CD14-positive monocyte (primary cell): ENCODE measurements at regions not wholly inside any gene's neighbourhood (a gene's known extent, or its start where the extent isn't known, plus 50 kb on each side); places are given as distances from the start of the nearest gene placed in this dataset.

Experiments
- DNase-seq, 3 donors: peaks; one replicate each; pipeline ENCODE4 v3.0.0-alpha.2; 2011 to 2022
- H2AFZ ChIP-seq: 2 replicates; pipeline ENCODE4 v1.6.0; 2012; ENCODE audit warnings: mild to moderate bottlenecking, low read depth, low read length, inconsistent platforms; ENCODE audit not compliant: insufficient read depth, poor library complexity, severe bottlenecking
- H3K27ac ChIP-seq, 2 donors: 1 replicate in 1 of 2; 2 replicates in 1 of 2; pipeline ENCODE4 v1.5.1; 2012 to 2013; ENCODE audit warnings: low read length in 2 of 2, control low read depth in 1 of 2, inconsistent platforms in 1 of 2, low read depth in 1 of 2, mild to moderate bottlenecking in 1 of 2
- H3K27me3 ChIP-seq, 2 donors: one replicate each; pipeline versions ENCODE4 v1.6.0 to v1.6.1; 2011 to 2013; ENCODE audit warnings: low read length in 2 of 2; ENCODE audit not compliant: control insufficient read depth in 2 of 2, insufficient read depth in 2 of 2
- H3K36me3 ChIP-seq, 2 donors: replicated peaks in 1 of 2; 1 replicate in 1 of 2; 2 replicates in 1 of 2; pipeline versions ENCODE4 v1.5.1 to v1.6.1; 2012 to 2013; ENCODE audit warnings: low read length in 2 of 2, control low read depth in 1 of 2, inconsistent platforms in 1 of 2, mild to moderate bottlenecking in 1 of 2; ENCODE audit not compliant: insufficient read depth in 2 of 2, control insufficient read depth in 1 of 2
- H3K4me1 ChIP-seq, 2 donors: 1 replicate in 1 of 2; 2 replicates in 1 of 2; pipeline versions ENCODE4 v1.5.1 to v1.6.1; 2012 to 2013; ENCODE audit warnings: low read length in 2 of 2, control low read depth in 1 of 2, inconsistent platforms in 1 of 2, mild to moderate bottlenecking in 1 of 2, moderate library complexity in 1 of 2; ENCODE audit not compliant: insufficient read depth in 2 of 2, control insufficient read depth in 1 of 2
- H3K4me2 ChIP-seq: replicated peaks from 2 replicates; pipeline ENCODE3; 2012; ENCODE audit warnings: low read length, moderate library complexity, mild to moderate bottlenecking; ENCODE audit not compliant: poor library complexity, severe bottlenecking; ENCODE audit errors: extremely low read depth
- H3K4me3 ChIP-seq, 3 experiments: fragments of 200-600 bp in 1 of 3; sonication (generic) in 1 of 3; replicated peaks in 1 of 3; 1 replicate in 2 of 3; 2 replicates in 1 of 3; pipeline ENCODE4 v1.5.1; 2011 to 2013; ENCODE audit warnings: low read length in 3 of 3, mild to moderate bottlenecking in 3 of 3, control low read depth in 2 of 3, low read depth in 2 of 3, inconsistent platforms in 1 of 3, moderate library complexity in 1 of 3
- H3K79me2 ChIP-seq: 2 replicates; pipeline ENCODE4 v1.6.0; 2012; ENCODE audit warnings: mild to moderate bottlenecking, control low read depth, inconsistent platforms, low read length, moderate library complexity; ENCODE audit not compliant: insufficient read depth
- H3K9ac ChIP-seq: 2 replicates; pipeline ENCODE4 v1.6.0; 2017; ENCODE audit warnings: low read length, mild to moderate bottlenecking; ENCODE audit not compliant: insufficient read depth, poor library complexity, severe bottlenecking
- H3K9me3 ChIP-seq, 2 donors: replicated peaks in 1 of 2; 1 replicate in 1 of 2; 2 replicates in 1 of 2; pipeline versions ENCODE4 v1.5.1 to v1.6.1; 2012 to 2013; ENCODE audit warnings: low read length in 2 of 2, control low read depth in 1 of 2; ENCODE audit not compliant: control insufficient read depth in 1 of 2, insufficient read depth in 1 of 2
- H4K20me1 ChIP-seq: 2 replicates; pipeline ENCODE4 v1.6.0; 2012; ENCODE audit warnings: mild to moderate bottlenecking, low read length, control low read depth, moderate library complexity; ENCODE audit not compliant: insufficient read depth
- H3K27ac Mint-ChIP-seq, 7 donors: one replicate each; pipeline ENCODE4 v1.8.0; 2020; ENCODE audit warnings: mild to moderate bottlenecking in 7 of 7, mixed read lengths in 7 of 7, moderate library complexity in 6 of 7, inconsistent platforms in 2 of 7
- H3K27me3 Mint-ChIP-seq, 3 donors: one replicate each; pipeline ENCODE4 v1.8.0; 2021 to 2022; ENCODE audit warnings: low read depth in 3 of 3, mild to moderate bottlenecking in 3 of 3, mixed read lengths in 3 of 3, moderate library complexity in 3 of 3, inconsistent platforms in 1 of 3
- H3K36me3 Mint-ChIP-seq, 2 donors: one replicate each; pipeline ENCODE4 v1.8.0; 2020; ENCODE audit warnings: mixed read lengths in 2 of 2, inconsistent platforms in 1 of 2, mild to moderate bottlenecking in 1 of 2
- H3K4me1 Mint-ChIP-seq: one replicate; pipeline ENCODE4 v1.8.0; 2020; ENCODE audit warnings: mild to moderate bottlenecking, mixed read lengths
- H3K4me3 Mint-ChIP-seq, 2 donors: one replicate each; pipeline ENCODE4 v1.8.0; 2020; ENCODE audit warnings: mild to moderate bottlenecking in 2 of 2, mixed read lengths in 2 of 2, moderate library complexity in 1 of 2
- H3K9me3 Mint-ChIP-seq, 7 donors: one replicate each; pipeline ENCODE4 v1.8.0; 2020 to 2022; ENCODE audit warnings: mixed read lengths in 7 of 7, mild to moderate bottlenecking in 6 of 7, moderate library complexity in 6 of 7, inconsistent platforms in 2 of 7
- WGBS: methylation state at CpG from one replicate; pipeline ENCODE4 v1.1.5; 2013; ENCODE audit warnings: missing lambda C conversion rate; ENCODE audit not compliant: insufficient coverage; 5-methylcytosine and 5-hydroxymethylcytosine counted together
- intact Hi-C, 2 donors: fragments of 100-400 bp; cut with micrococcal nuclease; formaldehyde crosslinking; loops; one replicate each; pipeline versions ENCODE4 v1.15.0 to v1.15.1; 2023
- TF ChIP-seq, protein P1 (sequence below): fragments of 200-600 bp; IDR thresholded peaks from one replicate; pipeline ENCODE4 v1.8.0; 2022; ENCODE audit warnings: antibody characterized with exemption, mild to moderate bottlenecking

GRCh38 chr16:47779201-47780016 lies 318.3 kb downstream of the PHKB start:
- H3K27me3 Mint-ChIP-seq: peaks cover 0 to 2% (median 2%) of the 10 kb centered on the region in 3 donors
- Histone ChIP-seq H3K4me1 (peaks cover 0 to 3% of the 10 kb centered on the region in 2 donors), H3K9me3 (peaks cover 0 to 2% of the 10 kb centered on the region in 2 donors), H3K9ac (peak overlapping the region; percentile 65), H3K4me2 (peak overlapping the region; percentile 70), H3K27me3 (no peaks in the 10 kb centered on the region), H3K4me3 (peak overlapping the region; percentile 36 to 73 (median 63)), H3K27ac (peak overlapping the region in 1 of 2 donors; percentile 64), H3K36me3 (no peaks in the 10 kb centered on the region), H2AFZ (peak overlapping the region; percentile 83), H3K79me2 (no peaks in the 10 kb centered on the region), H4K20me1 (no peaks in the 10 kb centered on the region)
- peak overlapping the region; percentile 16 to 87 (median 67) for H3K27ac Mint-ChIP-seq
- 5% methylated on average over 6 of the region's 7 CpGs for WGBS
- TF ChIP-seq, protein P1, sequence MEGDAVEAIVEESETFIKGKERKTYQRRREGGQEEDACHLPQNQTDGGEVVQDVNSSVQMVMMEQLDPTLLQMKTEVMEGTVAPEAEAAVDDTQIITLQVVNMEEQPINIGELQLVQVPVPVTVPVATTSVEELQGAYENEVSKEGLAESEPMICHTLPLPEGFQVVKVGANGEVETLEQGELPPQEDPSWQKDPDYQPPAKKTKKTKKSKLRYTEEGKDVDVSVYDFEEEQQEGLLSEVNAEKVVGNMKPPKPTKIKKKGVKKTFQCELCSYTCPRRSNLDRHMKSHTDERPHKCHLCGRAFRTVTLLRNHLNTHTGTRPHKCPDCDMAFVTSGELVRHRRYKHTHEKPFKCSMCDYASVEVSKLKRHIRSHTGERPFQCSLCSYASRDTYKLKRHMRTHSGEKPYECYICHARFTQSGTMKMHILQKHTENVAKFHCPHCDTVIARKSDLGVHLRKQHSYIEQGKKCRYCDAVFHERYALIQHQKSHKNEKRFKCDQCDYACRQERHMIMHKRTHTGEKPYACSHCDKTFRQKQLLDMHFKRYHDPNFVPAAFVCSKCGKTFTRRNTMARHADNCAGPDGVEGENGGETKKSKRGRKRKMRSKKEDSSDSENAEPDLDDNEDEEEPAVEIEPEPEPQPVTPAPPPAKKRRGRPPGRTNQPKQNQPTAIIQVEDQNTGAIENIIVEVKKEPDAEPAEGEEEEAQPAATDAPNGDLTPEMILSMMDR: no peak
- H3K36me3 Mint-ChIP-seq: no peaks in the 10 kb centered on the region
- intact Hi-C loops: no loop called here
- peaks cover 8% of the 10 kb centered on the region for H3K4me1 Mint-ChIP-seq
- peaks cover 0 to 5% (median 2%) of the 10 kb centered on the region in 7 donors for H3K9me3 Mint-ChIP-seq
- H3K4me3 Mint-ChIP-seq: peak overlapping the region; percentile 81 to 94
- DNase-seq: peak in 1 of 3 donors; percentile 3

DNA sequence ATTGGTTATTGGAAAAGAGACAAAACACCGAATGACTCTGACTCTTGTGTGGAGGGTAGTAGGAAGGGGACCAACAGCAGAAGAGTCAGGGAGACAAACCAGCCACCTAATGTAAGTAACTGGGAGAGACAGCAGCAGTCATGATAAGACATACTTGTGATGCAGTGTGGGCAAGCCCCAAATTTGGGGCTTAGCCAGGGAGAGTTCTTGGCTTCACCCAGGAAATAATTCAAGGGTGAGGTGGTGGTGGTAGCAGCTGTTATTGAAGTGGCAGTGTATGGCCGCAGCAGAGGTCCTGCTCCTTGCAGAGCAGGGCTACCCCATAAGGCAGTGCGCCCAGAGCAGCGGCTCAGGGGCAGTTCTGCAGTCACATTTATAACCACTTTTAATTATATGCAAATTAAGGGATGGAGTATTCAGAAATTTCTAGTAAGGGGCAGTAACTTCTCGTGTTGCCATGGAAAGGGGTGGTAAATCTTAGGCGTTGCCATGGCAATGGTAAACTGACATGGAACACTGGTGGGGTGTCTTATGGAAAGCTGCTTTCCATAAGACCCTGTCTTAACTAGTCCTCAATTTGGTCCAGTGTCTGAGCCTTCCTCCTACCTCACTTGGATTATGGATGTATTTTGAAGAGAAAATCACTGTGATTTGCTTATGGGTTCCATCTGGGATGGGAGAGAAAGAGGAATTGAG lies 317.1 kb downstream of the PHKB start:
- Histone ChIP-seq H3K9ac (no peak overlapping the region), H3K36me3 (no peaks in the 10 kb centered on the region), H3K27me3 (no peaks in the 10 kb centered on the region), H3K27ac (no peak overlapping the region), H3K9me3 (peaks cover 0 to 4% of the 10 kb centered on the region in 2 donors), H3K79me2 (no peaks in the 10 kb centered on the region), H3K4me1 (peaks cover 0 to 3% of the 10 kb centered on the region in 2 donors), H3K4me3 (no peak overlapping the region), H4K20me1 (no peaks in the 10 kb centered on the region), H2AFZ (no peak overlapping the region), H3K4me2 (no peak overlapping the region)
- peaks cover 0 to 5% (median 3%) of the 10 kb centered on the region in 7 donors for H3K9me3 Mint-ChIP-seq
- WGBS: 93% methylated on average over 2 of the region's 6 CpGs
- H3K27ac Mint-ChIP-seq: no peak overlapping the region
- peaks cover 8% of the 10 kb centered on the region for H3K4me1 Mint-ChIP-seq
- DNase-seq: no peak
- H3K4me3 Mint-ChIP-seq: no peak overlapping the region
- TF ChIP-seq, protein P1: no peak
- no peaks in the 10 kb centered on the region for H3K36me3 Mint-ChIP-seq
- intact Hi-C loops: no loop called here
- peaks cover 0 to 2% (median 2%) of the 10 kb centered on the region in 3 donors for H3K27me3 Mint-ChIP-seq
